HL-60 (cell line): ENCODE measurements at regions not wholly inside any gene's neighbourhood (a gene's known extent, or its start where the extent isn't known, plus 50 kb on each side); places are given as distances from the start of the nearest gene placed in this dataset.

Source experiments
- DNase-seq, 2 experiments: peaks; one replicate each; pipeline ENCODE4 v3.0.0-alpha.2; 2010 to 2020; ENCODE audit warnings: low read depth in 1 of 2, low spot score in 1 of 2
- H3K27ac ChIP-seq: fragments of 250-450 bp; sonication (Bioruptor Pico); replicated peaks from 2 replicates; pipeline ENCODE4 v1.5.1; 2020; ENCODE audit warnings: mild to moderate bottlenecking, moderate library complexity
- H3K27me3 ChIP-seq: fragments of 250-450 bp; sonication (Bioruptor Pico); 2 replicates; pipeline ENCODE4 v1.5.1; 2021; ENCODE audit warnings: mild to moderate bottlenecking, moderate library complexity; ENCODE audit not compliant: insufficient read depth, poor library complexity, severe bottlenecking
- H3K4me3 ChIP-seq: replicated peaks from 2 replicates; pipeline ENCODE4 v1.5.1; 2011; ENCODE audit warnings: mild to moderate bottlenecking, control low read depth, low read length; ENCODE audit not compliant: insufficient read depth
- CTCF ChIP-seq: IDR thresholded peaks from one replicate; pipeline ENCODE4 v1.5.1; 2011; ENCODE audit warnings: low read length, control low read depth, inconsistent platforms; ENCODE audit not compliant: insufficient read depth
- GABPA ChIP-seq: IDR thresholded peaks from 2 replicates; pipeline ENCODE4 v1.6.1; 2012; ENCODE audit warnings: low read depth
- POLR2AphosphoS5 ChIP-seq: IDR thresholded peaks from 2 replicates; pipeline ENCODE4 v1.6.1; 2012; ENCODE audit warnings: low read depth
- REST ChIP-seq: IDR thresholded peaks from 2 replicates; pipeline ENCODE4 v1.6.1; 2012; ENCODE audit warnings: low read depth; ENCODE audit not compliant: insufficient replicate concordance
- SPI1 ChIP-seq: IDR thresholded peaks from 2 replicates; pipeline ENCODE4 v1.6.1; 2012; ENCODE audit warnings: low read depth, mild to moderate bottlenecking, borderline replicate concordance

- TF ChIP-seq GABPA (no peak), SPI1 (no peak), CTCF (no peak), POLR2AphosphoS5 (no peak), REST (no peak)
- H3K27me3 ChIP-seq = no peaks in the 10 kb centered on the region
- no peak for DNase-seq
Observed at GRCh38 chr7:84877943-84878570, 308.8 kb downstream of the SEMA3D start.

GRCh38 chr7:84876061-84876821 is 310.6 kb downstream of the SEMA3D start:
- no peak for TF ChIP-seq REST
- TF ChIP-seq SPI1 = no peak
- TF ChIP-seq GABPA = no peak
- TF ChIP-seq CTCF = no peak
- no peak for TF ChIP-seq POLR2AphosphoS5
- no peak overlapping the region for H3K27ac ChIP-seq
- DNase-seq = no peak
- no peak overlapping the region for H3K4me3 ChIP-seq
- no peaks in the 10 kb centered on the region for H3K27me3 ChIP-seq

More at GRCh38 chr7:84877943-84878570, 308.8 kb downstream of the SEMA3D start:
- no peak overlapping the region for H3K27ac ChIP-seq
- H3K4me3 ChIP-seq = no peak overlapping the region

GRCh38 chr7:84865560-84865959 is 321.3 kb downstream of the SEMA3D start:
- no peaks in the 10 kb centered on the region for H3K27me3 ChIP-seq
- DNase-seq = no peak
- no peak overlapping the region for H3K4me3 ChIP-seq
- TF ChIP-seq CTCF = no peak
- no peak for TF ChIP-seq GABPA
- TF ChIP-seq SPI1 = no peak
- TF ChIP-seq POLR2AphosphoS5 = no peak
- no peak for TF ChIP-seq REST
- H3K27ac ChIP-seq = no peak overlapping the region
